GM21381 (cell line): ENCODE measurements at regions not wholly inside any gene's neighbourhood (a gene's known extent, or its start where the extent isn't known, plus 50 kb on each side); places are given as distances from the start of the nearest gene placed in this dataset.

Experiments used
- ATAC-seq: cut with Tn5 transposase; IDR thresholded peaks from one replicate; pipeline ENCODE4 v1.9.1; 2021; ENCODE audit warnings: mild to moderate bottlenecking, moderate library complexity; ENCODE audit not compliant: unreplicated experiment

- ATAC-seq = no peak
These were observed 56.9 kb downstream of the RDH14 start for GRCh38 chr2:18503376-18504228.

GRCh38 chr2:18502142-18502541 lies 58.3 kb downstream of the RDH14 start:
- no peak for ATAC-seq

- no peak for ATAC-seq
These were observed 58.7 kb downstream of the RDH14 start for GRCh38 chr2:18501729-18502128.

- ATAC-seq = no peak
These were observed 59.3 kb downstream of the RDH14 start for GRCh38 chr2:18501156-18501555.

GRCh38 chr2:18500333-18500732 lies 60.1 kb downstream of the RDH14 start:
- no peak for ATAC-seq

GRCh38 chr2:18498531-18498930 lies 61.9 kb downstream of the RDH14 start:
- no peak for ATAC-seq

- no peak for ATAC-seq
These were observed 63.9 kb downstream of the RDH14 start for GRCh38 chr2:18496516-18496915.

GRCh38 chr2:18495058-18495457 lies 65.4 kb downstream of the RDH14 start:
- no peak for ATAC-seq

- ATAC-seq = no peak
These were observed 67.7 kb downstream of the RDH14 start for GRCh38 chr2:18492721-18493120.

- no peak for ATAC-seq
These were observed 68.9 kb downstream of the RDH14 start for GRCh38 chr2:18491577-18491976.

- ATAC-seq = no peak
These were observed 69.6 kb downstream of the RDH14 start for GRCh38 chr2:18490901-18491300.

GRCh38 chr2:18487106-18487913 lies 73.1 kb downstream of the RDH14 start:
- ATAC-seq = no peak

GRCh38 chr2:18484625-18485024 lies 75.8 kb downstream of the RDH14 start:
- ATAC-seq = no peak

GRCh38 chr2:18483896-18484295 lies 76.6 kb downstream of the RDH14 start:
- ATAC-seq = no peak

GRCh38 chr2:18482666-18483065 lies 77.8 kb downstream of the RDH14 start:
- no peak for ATAC-seq

GRCh38 chr2:18479947-18480369 lies 80.5 kb downstream of the RDH14 start:
- no peak for ATAC-seq

GRCh38 chr2:18477293-18477692 lies 83.2 kb downstream of the RDH14 start:
- no peak for ATAC-seq

GRCh38 chr2:18476484-18476883 lies 84.0 kb downstream of the RDH14 start:
- no peak for ATAC-seq

GRCh38 chr2:18475884-18476283 lies 84.6 kb downstream of the RDH14 start:
- ATAC-seq = no peak

GRCh38 chr2:18474700-18475099 lies 85.8 kb downstream of the RDH14 start:
- no peak for ATAC-seq

- no peak for ATAC-seq
These were observed 86.9 kb downstream of the RDH14 start for GRCh38 chr2:18473241-18474181.
